ENCODE measurements at regions not wholly inside any gene's neighbourhood (a gene's known extent, or its start where the extent isn't known, plus 50 kb on each side); places are given as distances from the start of the nearest gene placed in this dataset.

- no peak for DNase-seq (ENCODE audit: low read depth)
- H3K4me3 ChIP-seq (ENCODE audit: low read depth, low read length) = no peak overlapping the region
- TF ChIP-seq MYC (IDR thresholded peaks at IDR 0.05; ENCODE audit: low read depth, low read length) (no peak), MAX (IDR thresholded peaks at IDR 0.05; ENCODE audit: low read depth, low read length) (no peak), POLR2A (IDR thresholded peaks at IDR 0.05; ENCODE audit: extremely low read depth, insufficient read length) (no peak), CTCF (IDR thresholded peaks at IDR 0.05; ENCODE audit: low read depth, low read length) (no peak)
Measured at GRCh38 chr7:15906436-15906835, 220.0 kb upstream of the MEOX2 start.

- TF ChIP-seq CTCF (IDR thresholded peaks at IDR 0.05; ENCODE audit: low read depth, low read length) (no peak), POLR2A (IDR thresholded peaks at IDR 0.05; ENCODE audit: extremely low read depth, insufficient read length) (no peak), MYC (IDR thresholded peaks at IDR 0.05; ENCODE audit: low read depth, low read length) (no peak), MAX (IDR thresholded peaks at IDR 0.05; ENCODE audit: low read depth, low read length) (no peak)
Measured at GRCh38 chr7:15905251-15906040, 219.0 kb upstream of the MEOX2 start.

GRCh38 chr7:15891151-15891881, 204.8 kb upstream of the MEOX2 start:
- no peak for DNase-seq (ENCODE audit: low read depth)
- no peak overlapping the region for H3K4me3 ChIP-seq (ENCODE audit: low read depth, low read length)
- TF ChIP-seq CTCF (IDR thresholded peaks at IDR 0.05; ENCODE audit: low read depth, low read length) (no peak), POLR2A (IDR thresholded peaks at IDR 0.05; ENCODE audit: extremely low read depth, insufficient read length) (no peak)

More at GRCh38 chr7:15905251-15906040, 219.0 kb upstream of the MEOX2 start:
- H3K4me3 ChIP-seq (ENCODE audit: low read depth, low read length) = no peak overlapping the region
- no peak for DNase-seq (ENCODE audit: low read depth)

- peak; percentile 52 for DNase-seq (ENCODE audit: low read depth)
Measured at GRCh38 chr7:15889507-15889906, 203.0 kb upstream of the MEOX2 start.

GRCh38 chr7:15888090-15888489, 201.6 kb upstream of the MEOX2 start:
- no peak overlapping the region for H3K4me3 ChIP-seq (ENCODE audit: low read depth, low read length)
- TF ChIP-seq MAX (IDR thresholded peaks at IDR 0.05; ENCODE audit: low read depth, low read length) (no peak), CTCF (IDR thresholded peaks at IDR 0.05; ENCODE audit: low read depth, low read length) (no peak), MYC (IDR thresholded peaks at IDR 0.05; ENCODE audit: low read depth, low read length) (no peak), POLR2A (IDR thresholded peaks at IDR 0.05; ENCODE audit: extremely low read depth, insufficient read length) (no peak)
- DNase-seq (ENCODE audit: low read depth) = no peak

More at GRCh38 chr7:15889507-15889906, 203.0 kb upstream of the MEOX2 start:
- TF ChIP-seq CTCF (IDR thresholded peaks at IDR 0.05; ENCODE audit: low read depth, low read length) = peak; percentile 49
- TF ChIP-seq POLR2A (IDR thresholded peaks at IDR 0.05; ENCODE audit: extremely low read depth, insufficient read length) = no peak
- no peak overlapping the region for H3K4me3 ChIP-seq (ENCODE audit: low read depth, low read length)

Data from NB4 (cell line).